Epithelial cell of proximal tubule (primary cell): ENCODE measurements at regions not wholly inside any gene's neighbourhood (a gene's known extent, or its start where the extent isn't known, plus 50 kb on each side); places are given as distances from the start of the nearest gene placed in this dataset.

Source experiments
- DNase-seq: peaks from one replicate; pipeline ENCODE4 v3.0.0-alpha.2; 2011; ENCODE audit warnings: low read depth
- H3K4me3 ChIP-seq: 2 replicates; pipeline ENCODE4 v1.5.1; 2011; ENCODE audit warnings: low read depth, mild to moderate bottlenecking, low read length
- TF ChIP-seq, protein P1 (sequence below): conservative IDR thresholded peaks from 2 replicates; pipeline ENCODE4 v1.5.1; 2012; ENCODE audit warnings: low read depth, mild to moderate bottlenecking, low read length

DNA sequence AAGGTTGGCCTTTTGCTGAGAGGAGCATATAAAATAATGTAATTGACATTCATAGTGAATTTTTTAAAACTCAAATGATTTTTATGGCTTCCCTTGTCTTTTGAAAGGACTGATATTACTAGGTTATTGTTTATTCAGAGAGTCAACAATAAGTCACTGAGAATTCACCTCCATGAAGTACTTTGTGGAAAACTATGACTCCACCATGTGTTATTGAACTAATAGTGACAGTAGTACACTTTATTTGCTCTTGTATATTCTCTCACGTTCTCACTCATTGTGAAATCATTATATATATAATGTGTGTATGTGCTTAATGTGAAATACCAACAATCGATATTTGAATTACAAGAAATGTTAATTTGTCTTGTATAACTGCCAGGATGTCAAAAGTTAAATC, 267.4 kb upstream of the CCDC179 start:
- no peak for DNase-seq
- TF ChIP-seq, protein P1, sequence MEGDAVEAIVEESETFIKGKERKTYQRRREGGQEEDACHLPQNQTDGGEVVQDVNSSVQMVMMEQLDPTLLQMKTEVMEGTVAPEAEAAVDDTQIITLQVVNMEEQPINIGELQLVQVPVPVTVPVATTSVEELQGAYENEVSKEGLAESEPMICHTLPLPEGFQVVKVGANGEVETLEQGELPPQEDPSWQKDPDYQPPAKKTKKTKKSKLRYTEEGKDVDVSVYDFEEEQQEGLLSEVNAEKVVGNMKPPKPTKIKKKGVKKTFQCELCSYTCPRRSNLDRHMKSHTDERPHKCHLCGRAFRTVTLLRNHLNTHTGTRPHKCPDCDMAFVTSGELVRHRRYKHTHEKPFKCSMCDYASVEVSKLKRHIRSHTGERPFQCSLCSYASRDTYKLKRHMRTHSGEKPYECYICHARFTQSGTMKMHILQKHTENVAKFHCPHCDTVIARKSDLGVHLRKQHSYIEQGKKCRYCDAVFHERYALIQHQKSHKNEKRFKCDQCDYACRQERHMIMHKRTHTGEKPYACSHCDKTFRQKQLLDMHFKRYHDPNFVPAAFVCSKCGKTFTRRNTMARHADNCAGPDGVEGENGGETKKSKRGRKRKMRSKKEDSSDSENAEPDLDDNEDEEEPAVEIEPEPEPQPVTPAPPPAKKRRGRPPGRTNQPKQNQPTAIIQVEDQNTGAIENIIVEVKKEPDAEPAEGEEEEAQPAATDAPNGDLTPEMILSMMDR: no peak
- no peak overlapping the region for H3K4me3 ChIP-seq

DNA sequence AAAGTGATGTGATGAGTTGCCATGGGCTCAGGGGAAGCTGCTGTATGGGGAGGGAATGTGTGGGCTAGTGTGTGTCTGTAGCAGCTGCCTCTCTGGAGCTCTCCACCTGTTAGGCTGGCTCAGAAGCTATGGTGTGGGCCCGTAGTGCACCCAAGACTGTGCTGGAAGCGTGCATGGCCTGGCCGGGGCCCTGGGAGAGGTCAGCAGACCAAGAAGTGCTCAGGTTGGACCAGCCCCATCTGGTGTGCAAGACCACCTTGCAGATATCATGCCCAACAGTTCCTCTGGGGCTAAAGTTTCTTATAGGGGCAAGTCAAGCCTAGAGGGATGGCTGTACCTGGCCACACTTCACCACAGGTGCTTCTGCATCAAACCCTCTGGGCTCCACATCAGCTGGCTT, 274.4 kb upstream of the CCDC179 start:
- no peak for DNase-seq
- no peak overlapping the region for H3K4me3 ChIP-seq
- TF ChIP-seq, protein P1: no peak

DNA sequence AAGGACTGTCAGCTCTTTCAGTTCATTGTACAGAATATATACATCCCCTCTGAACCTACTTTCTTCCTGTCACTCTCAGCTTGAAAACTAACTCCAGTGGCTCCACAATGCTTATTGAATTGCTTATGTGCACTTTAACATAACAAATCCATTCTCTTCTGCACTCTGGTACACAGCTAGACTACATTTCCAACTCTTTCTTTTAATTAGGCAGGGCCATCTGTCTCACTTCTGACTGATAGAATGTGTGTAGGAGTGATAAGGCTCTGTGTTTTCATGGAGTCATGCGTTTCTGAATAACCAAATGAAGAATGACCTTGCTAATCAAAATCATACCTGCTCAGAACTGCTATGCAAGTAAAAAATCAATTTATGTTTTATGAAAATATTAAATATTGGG, 278.5 kb upstream of the CCDC179 start:
- no peak for DNase-seq
- TF ChIP-seq, protein P1: no peak
- H3K4me3 ChIP-seq: no peak overlapping the region

DNA sequence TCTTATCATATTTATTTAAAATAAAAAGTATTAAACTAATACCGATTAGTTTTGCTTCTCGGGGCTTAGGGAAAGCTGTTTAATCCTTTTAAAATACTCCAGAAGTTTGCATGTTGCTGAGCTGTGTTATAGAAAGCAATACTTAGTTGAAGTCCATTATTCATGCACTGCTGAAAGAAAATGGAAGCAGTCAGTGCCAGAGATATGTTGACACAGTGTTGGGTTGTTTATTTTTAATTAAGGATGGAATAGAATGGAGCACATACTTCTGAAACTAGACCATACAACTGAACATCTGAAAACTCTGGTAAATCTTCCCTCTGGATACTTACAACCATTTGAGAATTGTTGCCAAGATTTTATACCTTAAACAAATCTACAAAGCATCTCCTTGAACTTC, 282.7 kb upstream of the CCDC179 start:
- no peak for DNase-seq
- TF ChIP-seq, protein P1: no peak

DNA sequence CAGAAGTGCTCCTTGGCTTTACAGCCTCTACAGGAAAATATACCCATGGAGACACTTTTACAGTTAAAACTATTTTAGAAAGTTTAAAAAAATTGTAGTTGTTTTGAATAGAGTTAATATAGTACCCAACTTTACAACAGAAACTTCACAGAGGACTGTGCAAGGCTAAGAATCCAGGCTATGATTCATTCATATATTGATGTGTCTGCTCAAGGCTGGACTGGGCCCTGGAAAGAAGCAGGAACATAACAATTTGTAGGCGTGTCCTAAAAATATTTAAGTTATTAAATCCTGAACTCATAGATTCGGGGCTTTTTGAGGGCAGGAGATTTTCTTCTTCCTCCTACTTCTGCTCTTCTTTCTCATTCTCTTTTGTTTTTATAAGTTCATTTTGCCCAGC, 291.5 kb upstream of the CCDC179 start:
- DNase-seq: no peak
- TF ChIP-seq, protein P1: no peak
- H3K4me3 ChIP-seq: no peak overlapping the region

More for the DNA sequence above, 282.7 kb upstream of the CCDC179 start:
- no peak overlapping the region for H3K4me3 ChIP-seq

DNA sequence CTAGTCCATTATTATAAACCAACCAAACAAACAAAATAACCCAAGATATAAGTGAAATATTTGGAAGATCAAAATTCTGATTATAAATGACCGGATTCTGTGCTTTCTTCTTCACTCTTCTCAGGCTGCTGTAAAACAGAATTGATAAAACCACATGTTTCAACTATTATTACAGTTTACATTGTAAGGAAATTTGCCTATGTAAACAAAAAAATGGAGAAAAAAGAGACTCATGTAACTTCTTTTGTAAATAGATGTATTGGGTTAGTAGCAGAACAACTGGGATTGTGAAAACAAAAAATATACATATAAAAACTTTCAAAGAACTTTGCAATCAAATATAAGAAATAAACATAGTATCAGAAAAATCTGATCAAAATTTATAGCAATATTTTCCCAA, 295.2 kb upstream of the CCDC179 start:
- DNase-seq: no peak
- H3K4me3 ChIP-seq: no peak overlapping the region
- TF ChIP-seq, protein P1: no peak

DNA sequence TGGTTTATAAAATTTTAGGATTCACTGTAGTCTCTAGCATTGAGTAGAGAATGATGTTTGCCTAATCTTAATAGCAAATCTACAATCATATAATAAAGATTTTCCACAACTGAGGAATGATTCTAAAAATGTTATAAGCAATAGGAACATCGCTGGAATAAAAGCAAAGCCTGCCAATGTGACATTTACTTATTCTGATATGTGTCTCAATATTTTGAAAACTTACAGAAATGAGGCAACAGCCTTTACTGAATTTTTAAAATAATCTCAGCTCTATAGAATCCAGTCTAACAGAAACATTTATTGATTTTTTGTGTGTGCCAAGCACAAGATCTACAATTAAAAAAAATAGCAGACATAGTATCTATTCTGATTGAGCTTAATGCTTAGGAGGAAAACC, 303.7 kb upstream of the CCDC179 start:
- TF ChIP-seq, protein P1: no peak

More for the DNA sequence above, 303.7 kb upstream of the CCDC179 start:
- H3K4me3 ChIP-seq: no peak overlapping the region
- DNase-seq: no peak
